ENCODE measurements at regions not wholly inside any gene's neighbourhood (a gene's known extent, or its start where the extent isn't known, plus 50 kb on each side); places are given as distances from the start of the nearest gene placed in this dataset.

DNA sequence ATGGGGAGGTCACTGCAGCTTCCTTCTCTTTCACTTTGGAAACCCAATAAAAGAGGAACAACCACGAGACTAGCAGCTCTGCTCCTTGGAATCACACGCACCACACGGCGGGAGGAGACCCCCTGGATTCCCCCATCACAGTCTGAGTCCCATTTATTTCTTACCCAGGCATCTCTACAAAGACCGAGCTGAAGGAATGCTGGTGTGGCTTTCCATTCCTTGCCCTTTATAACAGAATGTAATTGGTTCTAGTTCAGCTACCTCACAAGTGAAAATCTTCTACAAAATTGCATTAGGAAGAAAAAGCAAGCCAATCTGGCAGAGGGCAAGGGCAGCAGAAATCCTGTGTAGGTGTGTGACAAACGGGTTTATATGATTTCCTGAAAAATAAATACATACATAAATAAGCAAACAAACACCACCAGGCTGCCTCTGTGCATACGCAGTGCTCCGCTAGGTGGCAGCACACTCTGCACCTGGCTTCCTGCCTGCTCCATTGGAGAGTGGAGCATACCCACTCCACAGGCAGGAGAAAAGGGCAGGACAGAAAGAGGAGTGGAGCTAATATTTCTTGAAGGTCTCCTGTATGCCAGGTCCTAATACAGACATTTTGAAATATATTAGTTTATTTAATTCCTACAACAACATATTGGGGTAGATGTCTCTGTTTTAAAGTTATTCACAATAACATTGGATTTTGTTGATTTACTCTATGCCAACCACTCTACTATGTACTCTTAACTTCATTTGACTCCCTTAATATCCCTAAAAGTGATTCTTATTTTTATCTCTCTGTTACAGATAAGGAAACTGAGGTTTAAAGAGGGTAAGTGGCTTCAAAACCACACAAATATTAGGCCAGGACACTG, 673.1 kb downstream of the KCNA4 start:
- peak; percentile 25 for DNase-seq

GRCh38 chr11:29336727-29337575, 679.9 kb downstream of the KCNA4 start:
- DNase-seq: no peak

- no peak for DNase-seq
Observed at GRCh38 chr11:29334776-29335130, 682.1 kb downstream of the KCNA4 start.

DNA sequence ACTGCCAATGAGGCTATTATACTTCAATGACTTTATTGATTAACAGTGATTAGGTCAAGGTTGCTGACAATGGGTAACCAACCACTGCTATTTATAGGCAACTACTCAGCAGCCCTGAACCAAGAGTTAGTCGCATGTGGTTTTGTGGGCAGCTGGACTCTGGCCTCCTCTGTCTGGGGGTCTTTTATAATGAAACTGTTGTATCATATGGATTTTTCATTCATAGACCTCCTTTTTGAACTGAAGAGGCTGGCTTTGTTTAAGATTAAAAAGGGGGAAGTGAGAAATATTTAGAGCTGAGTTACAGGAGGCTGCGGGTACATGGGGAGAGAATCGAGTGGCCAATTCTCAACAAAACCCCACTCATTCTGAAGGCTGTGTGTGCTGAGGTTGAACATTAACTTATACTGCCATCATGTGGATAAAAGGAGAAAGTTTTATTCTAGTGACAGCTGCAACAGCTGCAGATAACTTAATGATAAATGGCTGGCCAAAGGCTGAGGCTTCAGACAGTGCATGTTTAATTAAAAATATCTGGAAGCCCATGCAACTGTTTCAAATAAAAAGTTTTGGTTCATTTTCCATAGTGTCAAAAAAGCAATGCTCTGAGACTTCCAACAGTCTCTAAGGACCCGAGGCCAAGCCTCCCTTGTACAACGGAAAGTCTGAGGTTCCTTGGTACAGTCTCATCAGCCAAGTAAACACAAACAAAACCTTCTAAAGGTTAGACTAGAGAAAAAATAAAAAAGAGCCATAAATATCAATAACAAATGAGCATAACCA, 682.6 kb downstream of the KCNA4 start:
- no peak for DNase-seq

- no peak for DNase-seq
Observed at GRCh38 chr11:29331451-29332010, 685.3 kb downstream of the KCNA4 start.

DNA sequence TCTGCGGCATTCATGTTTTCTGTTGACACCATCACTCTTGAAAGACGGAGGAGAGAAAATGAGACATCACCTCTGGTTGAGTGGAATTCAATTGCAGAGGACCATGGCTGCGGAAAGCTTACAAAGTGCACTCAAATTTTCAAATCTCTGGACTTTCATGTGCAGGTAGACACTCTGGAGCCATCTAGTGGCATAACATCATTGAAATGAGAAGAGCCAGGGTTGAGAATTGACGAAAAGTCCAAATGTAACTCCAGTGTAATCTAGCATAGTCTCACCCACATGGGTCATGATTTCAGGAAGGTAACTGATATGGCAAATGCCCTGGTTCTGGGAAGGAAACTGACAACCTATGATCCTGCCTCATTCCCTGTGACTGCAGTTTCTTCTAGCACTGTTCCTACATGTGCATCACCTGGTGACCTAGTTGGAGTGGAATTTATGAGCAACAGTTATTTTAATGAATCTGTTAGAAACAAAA, 687.8 kb downstream of the KCNA4 start:
- DNase-seq: no peak

DNA sequence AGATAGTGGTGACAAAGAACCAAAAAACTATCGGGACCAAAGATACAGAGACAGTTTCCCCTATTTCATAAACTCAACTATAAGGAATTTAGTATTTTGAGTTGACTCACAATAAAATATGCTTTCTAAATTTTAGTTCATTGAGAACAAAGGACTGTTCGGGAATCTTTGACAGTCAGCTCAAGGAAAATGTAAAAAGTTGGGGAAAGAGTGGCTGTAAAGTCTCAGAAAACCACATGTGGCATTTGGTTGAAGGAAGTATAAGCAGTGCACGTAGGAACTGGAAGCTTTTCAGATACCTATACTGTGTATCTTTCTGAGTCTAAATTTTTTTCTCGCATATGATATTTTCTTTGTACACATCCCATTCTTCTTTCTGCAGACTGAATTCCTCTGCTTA, 688.9 kb downstream of the KCNA4 start:
- DNase-seq: no peak

DNA sequence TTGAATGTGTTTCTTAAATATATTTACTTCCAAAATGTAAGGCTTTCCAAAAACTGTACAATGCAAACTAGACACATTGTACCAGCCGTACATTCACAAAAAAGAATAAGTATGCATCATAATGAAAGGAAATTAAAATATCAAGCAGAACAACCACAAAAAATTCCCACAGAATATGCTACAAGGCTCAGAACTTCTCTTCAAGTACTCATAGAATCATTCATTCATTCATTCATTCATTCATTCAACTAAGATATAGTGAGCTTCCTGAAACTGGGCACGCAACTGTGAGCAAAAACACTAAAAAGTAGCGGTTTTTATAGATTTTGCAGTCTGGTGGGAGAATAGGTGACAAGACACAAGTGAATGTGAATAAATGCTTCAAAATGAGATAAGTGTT, 690.1 kb downstream of the KCNA4 start:
- no peak for DNase-seq

DNA sequence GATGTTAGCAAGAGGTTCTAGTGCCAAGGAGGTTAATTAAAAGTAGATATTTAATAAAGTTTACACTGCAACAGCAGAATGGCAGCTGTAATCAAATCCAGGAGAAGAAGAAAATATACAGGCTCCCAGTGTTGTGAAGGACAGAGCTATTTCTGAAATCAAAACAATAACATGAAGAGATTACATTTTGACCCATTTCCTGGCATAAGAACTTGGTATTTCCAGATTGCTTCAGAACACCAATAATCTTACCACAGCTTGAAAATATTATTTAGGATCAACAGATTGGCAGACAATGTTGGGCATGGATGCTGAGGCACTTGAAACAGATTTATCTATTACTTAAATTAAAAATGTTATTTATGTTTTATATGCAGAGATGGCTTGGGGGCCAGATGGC, 692.5 kb downstream of the KCNA4 start:
- no peak for DNase-seq

DNA sequence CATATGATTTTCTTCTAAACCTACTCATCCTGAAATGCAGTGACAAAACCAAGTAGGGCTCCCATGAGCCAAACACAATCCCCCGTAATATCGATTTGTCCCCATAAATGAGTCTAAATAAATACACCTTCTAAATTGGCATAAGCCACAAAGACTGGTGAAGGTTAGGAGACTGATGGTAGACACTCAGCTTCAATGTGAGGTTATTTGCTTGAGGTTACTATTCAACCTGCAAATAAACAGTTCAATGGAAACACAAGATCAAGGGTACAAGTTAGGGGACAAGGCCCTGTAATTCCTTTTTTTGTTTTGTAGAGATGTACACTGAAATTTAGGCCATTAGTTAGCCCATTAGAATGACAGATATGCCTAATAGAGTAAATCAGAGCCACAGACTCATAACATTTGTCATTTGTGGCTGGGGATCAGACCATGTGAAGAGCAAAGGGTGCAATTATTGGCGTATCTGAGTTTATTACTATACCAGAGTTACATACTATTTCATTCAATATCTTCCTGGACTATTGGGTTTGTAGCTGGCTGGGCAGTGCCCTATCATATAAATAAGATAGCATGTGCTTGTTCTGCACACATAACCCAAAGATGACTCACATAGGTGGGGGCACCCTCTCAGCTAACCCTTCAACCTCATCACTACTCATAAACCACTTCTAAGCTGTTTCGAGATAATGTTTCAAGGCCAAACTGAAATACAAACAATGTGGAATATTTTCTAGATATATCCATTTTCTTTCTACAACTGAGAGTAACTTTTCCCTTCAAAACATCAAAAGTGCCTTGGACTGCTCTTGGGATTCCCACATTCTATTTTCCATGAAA, 695.3 kb downstream of the KCNA4 start:
- no peak for DNase-seq

- no peak for DNase-seq
Observed at GRCh38 chr11:29320196-29320595, 696.6 kb downstream of the KCNA4 start.

DNA sequence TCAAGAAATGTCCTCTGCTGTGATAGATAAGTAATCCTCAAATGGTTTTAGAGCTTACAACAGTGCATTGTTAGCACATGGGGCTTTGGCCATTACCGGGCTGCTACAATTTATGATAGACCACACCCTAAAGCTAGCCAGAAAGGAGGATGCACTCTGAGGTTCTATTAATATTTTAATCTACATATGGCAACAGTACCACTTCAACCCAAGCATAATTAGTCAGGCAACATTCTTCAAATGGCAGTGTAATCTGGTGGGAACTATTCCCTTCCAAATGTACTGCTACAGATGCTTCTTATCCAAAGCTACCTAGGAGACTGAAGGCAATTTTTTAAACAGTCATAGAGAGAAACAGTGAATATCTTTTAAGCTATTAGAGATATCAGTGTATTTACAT, 697.6 kb downstream of the KCNA4 start:
- no peak for DNase-seq

DNA sequence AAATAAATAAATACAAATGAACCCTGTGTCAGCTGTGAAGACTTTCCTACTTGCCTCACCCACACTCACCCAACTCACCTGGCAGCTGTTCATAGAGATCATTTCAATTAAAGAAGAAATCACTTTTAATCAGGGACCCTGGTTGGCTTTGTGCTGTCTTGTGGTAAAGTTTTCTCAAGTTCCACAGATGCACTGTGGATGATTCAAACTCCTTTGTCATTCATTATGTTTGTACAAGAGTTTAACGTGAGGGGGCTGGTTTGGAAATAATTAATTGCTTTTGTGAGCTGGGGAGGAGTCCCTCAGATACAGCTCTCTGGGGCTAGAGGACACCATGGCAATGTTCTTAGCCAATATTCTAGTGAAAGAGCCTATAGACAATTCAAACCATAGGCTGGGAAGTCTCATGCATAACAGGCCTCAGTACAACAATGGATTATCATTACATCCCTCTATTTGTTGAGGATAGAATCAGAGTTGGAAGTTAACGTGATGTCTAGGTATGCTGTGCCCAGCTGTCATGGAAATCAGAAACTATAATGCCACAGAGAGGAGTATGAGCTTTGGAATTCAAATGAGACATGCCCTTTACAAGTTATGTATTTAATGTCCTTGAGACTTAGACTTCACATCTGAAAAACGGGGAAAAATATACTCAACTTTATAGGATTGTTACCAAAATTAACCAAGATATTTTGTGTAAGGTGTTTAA, 698.5 kb downstream of the KCNA4 start:
- DNase-seq: no peak

- no peak for DNase-seq
Observed at GRCh38 chr11:29317694-29318093, 699.1 kb downstream of the KCNA4 start.

DNA sequence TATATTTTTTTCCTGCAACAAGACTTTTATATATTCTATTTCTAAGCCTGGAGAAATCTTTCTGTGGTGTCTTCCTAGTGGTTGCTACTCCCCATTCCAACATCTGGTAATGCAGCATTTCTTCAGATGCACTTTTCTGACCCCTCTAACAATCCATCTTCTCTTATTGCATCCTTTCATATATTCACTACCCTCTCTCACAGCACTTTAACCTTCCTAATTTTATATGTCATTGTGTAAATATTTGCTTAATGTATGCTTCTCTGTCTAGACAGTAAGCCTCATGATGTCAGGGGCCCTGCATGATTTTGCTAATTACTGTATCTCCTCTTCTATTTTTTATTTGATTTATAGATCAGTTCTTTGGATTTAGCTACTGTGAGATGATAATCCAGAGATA, 701.6 kb downstream of the KCNA4 start:
- no peak for DNase-seq

- no peak for DNase-seq
Observed at GRCh38 chr11:29314211-29314610, 702.6 kb downstream of the KCNA4 start.

- DNase-seq: no peak
Observed at GRCh38 chr11:29312812-29313211, 704.0 kb downstream of the KCNA4 start.

DNA sequence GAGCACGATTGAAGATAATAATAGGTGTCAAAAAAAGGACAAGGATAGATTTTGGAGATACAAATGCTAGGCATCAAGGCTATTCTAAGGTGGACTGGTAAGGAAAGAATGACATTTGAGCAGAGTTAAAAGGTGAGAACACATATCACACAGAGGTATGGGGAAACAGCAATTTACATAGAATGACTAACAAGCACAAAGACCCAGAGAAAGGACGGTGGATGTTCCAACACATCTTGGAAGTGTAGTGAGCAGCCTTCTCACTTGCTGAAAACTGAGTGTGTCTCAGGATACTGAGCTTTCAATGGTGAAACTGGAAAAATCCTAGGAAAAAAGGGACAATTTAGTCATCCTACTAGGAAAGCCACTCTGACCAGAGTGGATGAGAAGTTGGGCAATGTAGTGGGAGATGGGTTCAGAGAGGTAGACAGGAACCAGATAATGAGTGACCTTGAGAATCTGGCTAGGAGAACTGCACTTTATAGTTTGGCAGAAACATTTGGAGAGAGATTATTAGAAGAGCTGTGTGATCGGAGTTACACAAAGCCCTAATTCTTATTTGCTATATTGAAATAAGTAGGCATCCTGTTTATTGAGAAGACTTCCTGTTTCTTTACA, 706.0 kb downstream of the KCNA4 start:
- no peak for DNase-seq

DNA sequence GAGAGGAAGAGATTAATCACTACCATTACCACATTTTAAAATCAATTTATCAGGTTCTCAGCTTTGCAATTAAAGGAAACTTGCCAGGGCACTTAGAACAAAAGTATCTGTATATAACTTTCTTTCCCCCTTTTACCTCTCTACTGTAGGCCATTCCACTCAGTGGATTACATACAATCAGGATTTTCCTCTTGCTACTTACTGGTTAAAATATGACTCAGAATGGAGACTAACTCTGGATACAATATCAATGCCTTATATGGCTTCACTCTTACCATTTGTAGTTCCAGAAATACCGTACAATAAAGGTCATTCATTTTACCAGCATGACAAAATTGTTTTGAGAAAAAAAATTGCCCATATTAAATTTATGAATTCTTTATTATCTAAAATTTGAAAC, 706.8 kb downstream of the KCNA4 start:
- DNase-seq: no peak

DNA sequence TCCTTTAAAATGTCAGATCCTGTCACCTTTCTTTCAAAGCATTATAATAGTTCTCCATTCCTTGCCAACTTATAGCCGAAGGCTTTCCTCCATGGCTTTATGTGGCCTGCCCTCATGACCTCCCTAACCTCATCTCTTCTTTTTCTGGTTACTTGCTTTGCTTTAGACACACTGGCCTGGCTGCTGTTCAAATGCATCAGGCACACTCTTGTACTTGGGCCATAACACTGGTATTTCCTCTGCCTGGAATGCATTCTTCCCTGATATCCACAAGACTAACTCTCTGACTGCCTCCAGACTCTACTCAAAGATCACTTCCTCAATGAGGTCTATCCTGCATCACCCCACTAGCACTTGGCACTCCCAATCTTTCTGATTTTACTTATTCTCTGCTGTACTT, 710.3 kb downstream of the KCNA4 start:
- no peak for DNase-seq
